ENCODE measurements at regions not wholly inside any gene's neighbourhood (a gene's known extent, or its start where the extent isn't known, plus 50 kb on each side); places are given as distances from the start of the nearest gene placed in this dataset.
A peak's percentile ranks its signal among the peaks of the same experiment; 100 is the strongest.

DNA sequence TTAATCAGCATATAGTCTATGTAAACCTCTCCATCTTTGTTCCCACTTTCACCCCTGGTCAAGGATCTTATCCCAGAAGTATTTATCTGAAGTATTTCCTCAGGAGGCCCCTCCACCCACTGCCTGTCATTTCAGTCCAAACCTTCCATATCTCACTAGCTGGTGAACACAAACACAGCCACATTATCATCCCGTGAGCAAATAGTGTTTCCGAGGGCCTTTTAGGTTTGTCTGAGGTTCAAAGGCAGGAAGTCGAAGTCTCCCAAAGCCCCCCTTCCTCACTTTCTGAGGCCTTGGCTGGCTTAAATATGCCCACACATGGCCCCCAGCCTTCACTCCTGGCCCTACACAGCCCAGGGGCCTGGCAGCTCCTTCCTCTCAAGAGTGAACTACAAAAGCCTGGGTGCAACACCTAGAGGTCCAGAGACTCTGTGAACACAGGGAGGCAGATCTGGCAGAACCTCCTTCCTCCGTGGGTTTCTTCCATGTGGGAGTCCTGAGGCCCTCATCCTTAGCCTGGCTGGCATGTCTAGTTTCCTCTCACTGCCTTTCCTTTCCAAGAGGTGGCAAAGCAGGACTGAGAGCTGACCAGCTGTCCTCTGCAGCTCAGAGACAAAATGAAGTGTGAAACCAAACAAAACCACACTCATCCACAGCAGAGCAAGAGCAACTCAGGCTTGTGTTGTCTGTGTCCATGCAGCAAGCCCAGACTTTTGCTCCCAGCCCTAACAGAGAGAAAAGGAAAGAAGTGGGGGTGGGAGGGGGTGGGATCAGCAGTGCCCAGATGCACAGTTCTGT is 264.2 kb downstream of the SS18 start:
- TF ChIP-seq POLR2A (IDR thresholded peaks at IDR 0.05) (no peak), EP300 (IDR thresholded peaks at IDR 0.05) (no peak), CTCF (IDR thresholded peaks at IDR 0.05) (no peak)
- Histone ChIP-seq H3K36me3 (no peaks in the 10 kb centered on the region), H3K27ac (peak overlapping the region in 1 of 2 donors; percentile 14), H3K4me3 (no peak overlapping the region), H3K9me3 (no peaks in the 10 kb centered on the region), H3K4me1 (ENCODE audit: insufficient read depth) (peaks cover 6% of the 10 kb centered on the region), H3K27me3 (no peaks in the 10 kb centered on the region)
- DNase-seq = no peak
- WGBS, 3 donors = 62 to 67% (median 65%) methylated on average over 4 of the region's 4 CpGs
- intact Hi-C loops (cut with DNase I) = no loop called here

DNA sequence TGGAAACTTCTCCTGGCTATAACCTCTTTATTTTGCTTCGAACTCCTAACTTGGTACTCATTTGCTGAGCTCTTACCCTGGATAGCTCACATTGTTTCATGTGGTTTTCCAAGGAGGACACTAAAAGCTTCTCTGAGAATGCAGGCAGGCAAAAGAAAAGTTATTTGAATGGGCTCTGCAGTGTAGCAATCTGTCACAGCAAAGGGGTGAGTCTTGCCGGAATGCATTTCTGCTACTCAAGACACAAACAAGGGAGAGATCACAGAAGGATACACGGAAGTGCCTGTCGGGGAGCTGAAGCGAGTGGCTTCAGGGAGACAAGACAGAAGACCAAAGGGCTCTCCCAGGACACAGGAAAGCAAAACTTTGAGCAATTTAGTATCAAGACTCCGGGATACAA is 265.4 kb downstream of the SS18 start:
- intact Hi-C loops (cut with DNase I) = no loop called here

GRCh38 chr18:25819746-25820363 is 270.6 kb downstream of the SS18 start:
- no peak overlapping the region for H3K27ac ChIP-seq
- H3K27me3 ChIP-seq = no peaks in the 10 kb centered on the region
- DNase-seq = peak in 2 of 5 donors; percentile 24 to 40
- intact Hi-C loops (cut with DNase I) = loop anchor here in 1 of 4 donors (10.0 kb wide), 1 partner anchor 55 kb away; no protein-coding TSS in a partner anchor
- no peaks in the 10 kb centered on the region for H3K9me3 ChIP-seq
- no peaks in the 10 kb centered on the region for H3K36me3 ChIP-seq
- TF ChIP-seq POLR2A (IDR thresholded peaks at IDR 0.05) (no peak), EP300 (IDR thresholded peaks at IDR 0.05) (no peak), CTCF (IDR thresholded peaks at IDR 0.05) (no peak)
- no peak overlapping the region for H3K4me3 ChIP-seq
- peaks cover 2% of the 10 kb centered on the region for H3K4me1 ChIP-seq (ENCODE audit: insufficient read depth)
- WGBS, 3 donors = 6 to 29% (median 11%) methylated on average over 1 of the region's 1 CpG

More for the DNA sequence above, 265.4 kb downstream of the SS18 start:
- Histone ChIP-seq H3K4me1 (ENCODE audit: insufficient read depth) (peaks cover 6% of the 10 kb centered on the region), H3K36me3 (no peaks in the 10 kb centered on the region), H3K27me3 (no peaks in the 10 kb centered on the region), H3K27ac (no peak overlapping the region), H3K4me3 (no peak overlapping the region), H3K9me3 (no peaks in the 10 kb centered on the region)
- no peak for DNase-seq
- WGBS, 3 donors = 31 to 47% (median 41%) methylated on average over 6 of the region's 6 CpGs
- TF ChIP-seq POLR2A (IDR thresholded peaks at IDR 0.05) = no peak
- TF ChIP-seq EP300 (IDR thresholded peaks at IDR 0.05) = no peak
- TF ChIP-seq CTCF (IDR thresholded peaks at IDR 0.05) = no peak

GRCh38 chr18:25818505-25818904 is 271.9 kb downstream of the SS18 start:
- Histone ChIP-seq H3K27ac (no peak overlapping the region), H3K27me3 (no peaks in the 10 kb centered on the region), H3K36me3 (no peaks in the 10 kb centered on the region), H3K9me3 (no peaks in the 10 kb centered on the region), H3K4me3 (no peak overlapping the region), H3K4me1 (ENCODE audit: insufficient read depth) (peaks cover 2% of the 10 kb centered on the region)
- intact Hi-C loops (cut with DNase I) = loop anchor here in 1 of 4 donors (10.0 kb wide), 1 partner anchor 56 kb away; no protein-coding TSS in a partner anchor
- 95 to 96% (median 95%) methylated on average over 6 of the region's 6 CpGs for WGBS, 3 donors
- TF ChIP-seq CTCF (IDR thresholded peaks at IDR 0.05) (no peak), POLR2A (IDR thresholded peaks at IDR 0.05) (no peak), EP300 (IDR thresholded peaks at IDR 0.05) (no peak)
- no peak for DNase-seq

Data from ovary (tissue), 7 donors.